BE2C (cell line): ENCODE measurements at regions not wholly inside any gene's neighbourhood (a gene's known extent, or its start where the extent isn't known, plus 50 kb on each side); places are given as distances from the start of the nearest gene placed in this dataset.

Experiments used
- DNase-seq: peaks from one replicate; pipeline ENCODE4 v3.0.0-alpha.2; 2020
- H3K27me3 ChIP-seq: fragments of 250-450 bp; sonication (Bioruptor Pico); 2 replicates; pipeline ENCODE4 v1.5.1; 2020; ENCODE audit warnings: mild to moderate bottlenecking
- H3K36me3 ChIP-seq: fragments of 250-450 bp; sonication (Bioruptor Pico); 2 replicates; pipeline ENCODE4 v1.5.1; 2020; ENCODE audit warnings: mild to moderate bottlenecking
- H3K4me1 ChIP-seq: fragments of 250-450 bp; sonication (Bioruptor Pico); 2 replicates; pipeline ENCODE4 v1.5.1; 2020
- H3K4me3 ChIP-seq: 2 replicates; pipeline ENCODE4 v1.5.1; 2011; ENCODE audit warnings: low read depth, low read length
- H3K9me3 ChIP-seq: fragments of 250-450 bp; sonication (Bioruptor Pico); 2 replicates; pipeline ENCODE4 v1.5.1; 2020
- CTCF ChIP-seq: IDR thresholded peaks from 2 replicates; pipeline ENCODE4 v1.5.1; 2012; ENCODE audit warnings: mild to moderate bottlenecking, low read depth, low read length

- no peak for TF ChIP-seq CTCF
- H3K9me3 ChIP-seq: no peaks in the 10 kb centered on the region
- no peaks in the 10 kb centered on the region for H3K27me3 ChIP-seq
- H3K4me3 ChIP-seq: no peak overlapping the region
- DNase-seq: no peak
- no peaks in the 10 kb centered on the region for H3K4me1 ChIP-seq
- no peaks in the 10 kb centered on the region for H3K36me3 ChIP-seq
Measured at GRCh38 chr7:109111086-109111485, 541.4 kb downstream of the DNAJB9 start.

DNA sequence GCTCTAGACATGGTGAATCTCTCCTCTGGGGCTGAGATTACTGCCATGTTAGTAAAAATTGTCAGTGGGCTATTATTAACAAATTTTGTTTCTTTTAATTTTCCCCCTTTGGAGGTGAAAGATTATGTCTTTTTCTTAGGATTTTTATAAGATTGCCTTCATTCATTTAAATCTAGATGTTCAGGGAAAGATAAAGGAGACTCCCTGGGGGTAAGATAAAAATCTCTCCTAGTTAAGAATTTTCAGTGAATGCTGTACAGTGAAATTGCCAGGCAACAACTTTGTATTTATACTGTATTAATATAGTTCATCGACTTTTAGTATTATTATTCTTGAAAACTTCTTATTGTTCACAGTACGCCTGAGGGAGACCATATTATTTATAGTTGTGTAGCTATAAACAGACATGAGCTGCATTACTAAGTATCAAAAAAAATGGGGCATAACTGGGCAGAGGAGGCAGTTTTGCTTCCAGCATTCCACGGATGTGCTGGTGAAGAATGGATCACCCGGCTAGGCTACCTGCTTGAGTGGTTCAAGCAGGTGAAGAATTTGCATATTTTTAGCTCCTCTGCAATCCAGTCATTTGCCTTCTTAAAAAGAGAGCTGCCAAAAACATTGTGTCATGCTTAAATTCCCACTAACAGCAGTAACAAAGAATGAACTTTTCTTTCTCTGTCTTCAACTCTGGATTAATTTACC, 552.1 kb downstream of the DNAJB9 start:
- Histone ChIP-seq H3K9me3 (no peaks in the 10 kb centered on the region), H3K36me3 (no peaks in the 10 kb centered on the region), H3K4me3 (no peak overlapping the region), H3K4me1 (peaks cover 4% of the 10 kb centered on the region), H3K27me3 (no peaks in the 10 kb centered on the region)
- no peak for DNase-seq
- TF ChIP-seq CTCF: no peak

DNA sequence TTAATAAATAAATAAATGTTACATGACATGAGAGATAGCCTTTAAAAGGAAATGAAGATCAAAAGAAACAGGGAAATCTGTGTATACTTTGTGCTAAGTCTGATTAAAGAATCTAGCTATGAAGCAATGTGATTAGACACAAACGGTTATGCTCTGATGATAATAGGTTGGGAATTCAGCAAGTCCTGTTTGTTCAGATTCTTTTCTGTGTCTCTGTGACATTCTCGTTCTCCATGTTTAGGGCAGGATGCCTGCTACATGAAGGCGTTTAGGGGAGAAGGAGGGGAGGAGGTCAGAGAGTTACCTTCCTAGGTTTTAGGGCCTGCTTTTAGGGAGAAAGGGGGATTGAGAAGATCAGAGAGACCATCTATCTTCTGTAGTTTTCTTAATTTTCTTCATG, 555.3 kb downstream of the DNAJB9 start:
- Histone ChIP-seq H3K4me3 (no peak overlapping the region), H3K36me3 (no peaks in the 10 kb centered on the region), H3K9me3 (no peaks in the 10 kb centered on the region), H3K4me1 (peaks cover 4% of the 10 kb centered on the region), H3K27me3 (no peaks in the 10 kb centered on the region)
- TF ChIP-seq CTCF: no peak
- DNase-seq: no peak

- Histone ChIP-seq H3K9me3 (no peaks in the 10 kb centered on the region), H3K27me3 (no peaks in the 10 kb centered on the region)
- no peak for DNase-seq
Measured at GRCh38 chr7:109126404-109127050, 556.9 kb downstream of the DNAJB9 start.

DNA sequence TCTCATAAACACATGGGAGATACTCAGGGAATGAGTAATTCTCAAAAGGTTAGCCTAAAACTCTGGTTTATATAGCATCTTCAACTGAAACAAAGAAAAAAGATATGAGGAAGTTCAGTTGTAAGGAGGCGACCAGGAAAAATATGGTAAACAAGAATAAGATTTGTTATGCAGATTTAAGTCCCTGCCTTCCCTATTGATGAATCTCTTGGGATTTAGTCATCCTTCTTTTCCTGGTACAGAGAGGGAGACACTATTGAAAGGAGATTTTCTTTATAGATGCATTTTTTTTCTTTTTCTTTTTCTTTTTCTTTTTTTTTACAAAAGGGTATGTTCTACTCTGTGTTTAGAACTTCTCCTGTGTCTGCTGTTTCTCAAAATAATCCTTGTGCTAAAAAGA, 557.5 kb downstream of the DNAJB9 start:
- Histone ChIP-seq H3K27me3 (no peaks in the 10 kb centered on the region), H3K36me3 (no peaks in the 10 kb centered on the region), H3K4me3 (no peak overlapping the region), H3K9me3 (no peaks in the 10 kb centered on the region), H3K4me1 (no peaks in the 10 kb centered on the region; the same call in 1 of the 2 replicates)
- DNase-seq: no peak
- TF ChIP-seq CTCF: no peak

More at GRCh38 chr7:109126404-109127050, 556.9 kb downstream of the DNAJB9 start:
- no peaks in the 10 kb centered on the region for H3K36me3 ChIP-seq
- H3K4me3 ChIP-seq: no peak overlapping the region
- no peak for TF ChIP-seq CTCF
- H3K4me1 ChIP-seq: no peaks in the 10 kb centered on the region; the same call in 1 of the 2 replicates

DNA sequence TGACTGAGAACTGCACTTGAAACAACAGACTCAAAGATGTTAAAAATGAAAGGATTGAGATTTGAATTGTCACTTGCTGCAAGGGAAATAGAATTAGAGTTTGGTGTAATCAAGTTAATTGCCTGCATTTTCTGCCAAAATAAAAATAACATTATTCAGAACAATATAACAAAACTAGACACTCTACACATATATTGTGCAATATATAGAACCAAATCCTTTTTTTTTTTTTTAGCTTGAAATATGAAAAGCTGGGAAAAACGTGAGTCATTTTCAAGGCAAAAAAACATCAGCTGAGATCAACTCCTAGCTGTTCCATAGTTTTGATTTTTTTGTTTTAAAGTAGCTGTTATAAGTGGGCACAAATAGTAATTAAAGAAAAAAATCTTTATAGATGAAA, 561.5 kb downstream of the DNAJB9 start:
- Histone ChIP-seq H3K4me3 (no peak overlapping the region), H3K4me1 (no peaks in the 10 kb centered on the region), H3K36me3 (no peaks in the 10 kb centered on the region), H3K9me3 (no peaks in the 10 kb centered on the region), H3K27me3 (no peaks in the 10 kb centered on the region)
- DNase-seq: no peak
- TF ChIP-seq CTCF: no peak
